ENCODE measurements at regions not wholly inside any gene's neighbourhood (a gene's known extent, or its start where the extent isn't known, plus 50 kb on each side); places are given as distances from the start of the nearest gene placed in this dataset.

DNA sequence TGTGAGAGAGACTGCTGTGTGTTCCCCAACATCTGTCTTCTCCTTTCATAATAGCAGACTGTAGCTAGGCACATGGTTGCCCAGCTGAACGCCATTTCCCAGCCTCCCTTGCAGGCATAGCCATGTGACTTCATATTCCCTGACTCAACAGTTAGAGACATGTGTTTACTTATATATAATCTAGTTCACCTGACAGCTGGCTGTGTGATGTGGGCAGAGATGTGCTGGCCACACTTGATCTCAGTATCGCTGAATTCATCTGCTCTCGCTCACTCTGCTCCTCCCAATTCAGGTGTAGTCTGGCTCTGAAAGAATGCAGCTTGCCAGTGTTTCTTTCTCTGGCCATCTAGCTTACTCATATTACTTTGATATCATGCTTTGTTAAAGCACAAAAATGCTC, 52.3 kb upstream of the SEC11C start:
- no peak for DNase-seq (ENCODE audit: low read depth in 1 of 2, low spot score in 1 of 2)

Measured in activated CD4-positive, alpha-beta T cell treated with anti-CD3 and anti-CD28 coated beads, Interleukin-2, amount 50 U/mL, for 24 hours (primary cell).